SK-N-MC (cell line): ENCODE measurements at regions not wholly inside any gene's neighbourhood (a gene's known extent, or its start where the extent isn't known, plus 50 kb on each side); places are given as distances from the start of the nearest gene placed in this dataset.
"Not testable (repeated sequence)": the region's sequence is repeated elsewhere in the genome, so short reads cannot be mapped to it uniquely, and the experiment has no call there.

Source experiments
- DNase-seq: peaks from one replicate; pipeline ENCODE4 v3.0.0-alpha.2; 2011; ENCODE audit warnings: low read depth, low spot score
- H3K27ac ChIP-seq: fragments of 200-600 bp; sonication (generic); 2 replicates; pipeline ENCODE4 v1.5.1; 2016; ENCODE audit warnings: mixed run types
- H3K36me3 ChIP-seq: fragments of 200-600 bp; sonication (generic); 2 replicates; pipeline ENCODE4 v1.6.1; 2017; ENCODE audit warnings: antibody characterized with exemption, low read length, mixed read lengths; ENCODE audit not compliant: insufficient read depth
- H3K4me3 ChIP-seq: fragments of 200-600 bp; sonication (generic); 2 replicates; pipeline ENCODE4 v1.5.1; 2016
- H3K9ac ChIP-seq: fragments of 200-600 bp; sonication (generic); 2 replicates; pipeline ENCODE4 v1.8.0; 2017; ENCODE audit warnings: mixed run types, mixed read lengths; ENCODE audit not compliant: insufficient read length
- H3K9me3 ChIP-seq: fragments of 200-600 bp; sonication (generic); 2 replicates; pipeline ENCODE4 v1.6.1; 2017; ENCODE audit warnings: low read depth, mild to moderate bottlenecking, antibody characterized with exemption, low read length, moderate library complexity, mixed read lengths
- EZH2 ChIP-seq: fragments of 200-600 bp; sonication (generic); IDR thresholded peaks from one replicate; pipeline ENCODE4 v1.6.1; 2017; ENCODE audit warnings: antibody characterized with exemption
- FOXP2 ChIP-seq: optimal IDR thresholded peaks from 2 replicates; pipeline ENCODE3; 2011; ENCODE audit warnings: mild to moderate bottlenecking, moderate library complexity; ENCODE audit not compliant: insufficient read depth; ENCODE audit errors: extremely low read length, control extremely low read depth
- POLR2AphosphoS5 ChIP-seq: IDR thresholded peaks from 2 replicates; pipeline ENCODE4 v1.6.1; 2012; ENCODE audit warnings: mild to moderate bottlenecking, low read depth, low read length, borderline replicate concordance

- H3K4me3 ChIP-seq, result no peak overlapping the region
- no peak for DNase-seq
- H3K9me3 ChIP-seq, result no peaks in the 10 kb centered on the region
- TF ChIP-seq POLR2AphosphoS5, result no peak
- no peak for TF ChIP-seq FOXP2
- TF ChIP-seq EZH2, result no peak
- no peak overlapping the region for H3K27ac ChIP-seq
- no peak overlapping the region for H3K9ac ChIP-seq
- no peaks in the 10 kb centered on the region for H3K36me3 ChIP-seq
Observed at GRCh38 chr2:221973502-221973901, 325.3 kb downstream of the PAX3 start.

- TF ChIP-seq POLR2AphosphoS5 (no peak), FOXP2 (no peak), EZH2 (no peak)
- no peaks in the 10 kb centered on the region for H3K9me3 ChIP-seq
- H3K4me3 ChIP-seq, result no peak overlapping the region
- DNase-seq, result no peak
- no peak overlapping the region for H3K27ac ChIP-seq
- no peak overlapping the region for H3K9ac ChIP-seq
- no peaks in the 10 kb centered on the region for H3K36me3 ChIP-seq
Observed at GRCh38 chr2:221972813-221973478, 325.9 kb downstream of the PAX3 start.

GRCh38 chr2:221970389-221970788, 328.4 kb downstream of the PAX3 start:
- H3K4me3 ChIP-seq, result 0 out of 2 replicates have a peak overlapping the region, but pooled peaks have one; percentile 10
- DNase-seq, result no peak
- H3K36me3 ChIP-seq, result no peaks in the 10 kb centered on the region
- no peak overlapping the region for H3K9ac ChIP-seq
- TF ChIP-seq EZH2 (no peak), POLR2AphosphoS5 (no peak), FOXP2 (no peak)
- H3K9me3 ChIP-seq, result no peaks in the 10 kb centered on the region
- no peak overlapping the region for H3K27ac ChIP-seq

- no peak for TF ChIP-seq EZH2
- no peak for TF ChIP-seq POLR2AphosphoS5
- TF ChIP-seq FOXP2, result no peak
- DNase-seq, result no peak
- H3K27ac ChIP-seq, result no peak overlapping the region
- no peaks in the 10 kb centered on the region for H3K36me3 ChIP-seq
- H3K9me3 ChIP-seq, result no peaks in the 10 kb centered on the region
- H3K9ac ChIP-seq, result no peak overlapping the region
- H3K4me3 ChIP-seq, result no peak overlapping the region
Observed at GRCh38 chr2:221969830-221970144, 329.0 kb downstream of the PAX3 start.

GRCh38 chr2:221969087-221969829, 329.5 kb downstream of the PAX3 start:
- TF ChIP-seq POLR2AphosphoS5 (no peak), EZH2 (no peak), FOXP2 (no peak)
- Histone ChIP-seq H3K36me3 (no peaks in the 10 kb centered on the region), H3K4me3 (peak overlapping the region; percentile 56), H3K9me3 (no peaks in the 10 kb centered on the region), H3K27ac (no peak overlapping the region), H3K9ac (no peak overlapping the region)
- peak; percentile 53 for DNase-seq

GRCh38 chr2:221962186-221962585, 336.6 kb downstream of the PAX3 start:
- no peak for DNase-seq
- TF ChIP-seq EZH2 (no peak), FOXP2 (no peak), POLR2AphosphoS5 (no peak)
- no peak overlapping the region for H3K27ac ChIP-seq
- H3K9me3 ChIP-seq, result no peaks in the 10 kb centered on the region
- no peak overlapping the region for H3K4me3 ChIP-seq
- H3K36me3 ChIP-seq, result no peaks in the 10 kb centered on the region
- H3K9ac ChIP-seq, result no peak overlapping the region

GRCh38 chr2:221961561-221961960, 337.2 kb downstream of the PAX3 start:
- no peak overlapping the region for H3K9ac ChIP-seq
- no peak overlapping the region for H3K4me3 ChIP-seq
- TF ChIP-seq EZH2 (no peak), POLR2AphosphoS5 (no peak), FOXP2 (no peak)
- H3K9me3 ChIP-seq, result no peaks in the 10 kb centered on the region
- no peak overlapping the region for H3K27ac ChIP-seq
- H3K36me3 ChIP-seq, result no peaks in the 10 kb centered on the region
- DNase-seq, result no peak

GRCh38 chr2:221958224-221958623, 340.6 kb downstream of the PAX3 start:
- H3K27ac ChIP-seq, result no peak overlapping the region
- no peak overlapping the region for H3K4me3 ChIP-seq
- H3K36me3 ChIP-seq, result no peaks in the 10 kb centered on the region
- no peak for DNase-seq
- no peaks in the 10 kb centered on the region for H3K9me3 ChIP-seq
- TF ChIP-seq EZH2 (no peak), POLR2AphosphoS5 (no peak), FOXP2 (no peak)
- no peak overlapping the region for H3K9ac ChIP-seq

- DNase-seq, result no peak
- TF ChIP-seq EZH2 (no peak), POLR2AphosphoS5 (no peak), FOXP2 (no peak)
- no peak overlapping the region for H3K27ac ChIP-seq
- no peak overlapping the region for H3K9ac ChIP-seq
- H3K36me3 ChIP-seq, result no peaks in the 10 kb centered on the region
- no peak overlapping the region for H3K4me3 ChIP-seq
- no peaks in the 10 kb centered on the region for H3K9me3 ChIP-seq
Observed at GRCh38 chr2:221948076-221948475, 350.7 kb downstream of the PAX3 start.

- H3K9ac ChIP-seq, H3K9me3 ChIP-seq, H3K4me3 ChIP-seq, H3K36me3 ChIP-seq, DNase-seq, H3K27ac ChIP-seq: not testable (repeated sequence)
Observed at GRCh38 chr2:221944452-221944851, 354.3 kb downstream of the PAX3 start.
